Retina (tissue), 1 donor: ENCODE measurements at regions not wholly inside any gene's neighbourhood (a gene's known extent, or its start where the extent isn't known, plus 50 kb on each side); places are given as distances from the start of the nearest gene placed in this dataset.

ENCODE experiments used
- DNase-seq: peaks from one replicate; pipeline ENCODE4 v3.0.0-alpha.2; 2016

GRCh38 chr13:86974251-86974994 is 696.7 kb upstream of the SLITRK5 start:
- DNase-seq = peak; percentile 6

GRCh38 chr13:86974995-86975328 is 696.2 kb upstream of the SLITRK5 start:
- no peak for DNase-seq

GRCh38 chr13:86976521-86977324 is 694.4 kb upstream of the SLITRK5 start:
- DNase-seq = no peak

- peak; percentile 15 for DNase-seq
Measured at GRCh38 chr13:86986448-86986847, 684.7 kb upstream of the SLITRK5 start.

GRCh38 chr13:86992251-86992650 is 678.9 kb upstream of the SLITRK5 start:
- DNase-seq = no peak

- no peak for DNase-seq
Measured at GRCh38 chr13:87003265-87003664, 667.9 kb upstream of the SLITRK5 start.

- DNase-seq = no peak
Measured at GRCh38 chr13:87005511-87005910, 665.7 kb upstream of the SLITRK5 start.

- DNase-seq = no peak
Measured at GRCh38 chr13:87035526-87035925, 635.6 kb upstream of the SLITRK5 start.

- DNase-seq = no peak
Measured at GRCh38 chr13:87042946-87043345, 628.2 kb upstream of the SLITRK5 start.

GRCh38 chr13:87052731-87053130 is 618.4 kb upstream of the SLITRK5 start:
- no peak for DNase-seq

GRCh38 chr13:87057807-87058520 is 613.2 kb upstream of the SLITRK5 start:
- DNase-seq = no peak

GRCh38 chr13:87058786-87059329 is 612.3 kb upstream of the SLITRK5 start:
- no peak for DNase-seq

- no peak for DNase-seq
Measured at GRCh38 chr13:87078947-87079795, 592.0 kb upstream of the SLITRK5 start.

GRCh38 chr13:87080100-87080779 is 590.9 kb upstream of the SLITRK5 start:
- no peak for DNase-seq

GRCh38 chr13:87084192-87084591 is 587.0 kb upstream of the SLITRK5 start:
- DNase-seq = no peak

GRCh38 chr13:87087741-87088140 is 583.4 kb upstream of the SLITRK5 start:
- no peak for DNase-seq

GRCh38 chr13:87089391-87089790 is 581.8 kb upstream of the SLITRK5 start:
- DNase-seq = no peak

GRCh38 chr13:87093399-87093798 is 577.8 kb upstream of the SLITRK5 start:
- DNase-seq = no peak

- no peak for DNase-seq
Measured at GRCh38 chr13:87094646-87095045, 576.5 kb upstream of the SLITRK5 start.

GRCh38 chr13:87100431-87100830 is 570.7 kb upstream of the SLITRK5 start:
- DNase-seq = no peak

- no peak for DNase-seq
Measured at GRCh38 chr13:87107651-87108050, 563.5 kb upstream of the SLITRK5 start.

- no peak for DNase-seq
Measured at GRCh38 chr13:87120476-87120875, 550.7 kb upstream of the SLITRK5 start.
